Motor neuron (in vitro differentiated cells): ENCODE measurements at regions not wholly inside any gene's neighbourhood (a gene's known extent, or its start where the extent isn't known, plus 50 kb on each side); places are given as distances from the start of the nearest gene placed in this dataset.
"Not testable (repeated sequence)": the region's sequence is repeated elsewhere in the genome, so short reads cannot be mapped to it uniquely, and the experiment has no call there.

Source experiments
- ATAC-seq, 8 experiments: fragments of 200-7000 bp; cut with Tn5 transposase; replicated peaks in 6 of 8; 2 replicates each; pipeline ENCODE4 v1.8.0; 2021; ENCODE audit warnings: mild to moderate bottlenecking in 8 of 8, moderate library complexity in 8 of 8
- H3K27ac ChIP-seq, 2 donors: fragments of 250-450 bp; sonication (Bioruptor Pico); 2 replicates each; pipeline ENCODE4 v1.9.0; 2021; ENCODE audit warnings: antibody characterized with exemption in 2 of 2, mild to moderate bottlenecking in 2 of 2, moderate library complexity in 1 of 2
- H3K4me1 ChIP-seq, 2 donors: fragments of 250-450 bp; sonication (Bioruptor Pico); replicated peaks in 1 of 2; 2 replicates each; pipeline ENCODE4 v1.6.1; 2021; ENCODE audit warnings: antibody characterized with exemption in 2 of 2, mild to moderate bottlenecking in 2 of 2, moderate library complexity in 1 of 2
- H3K4me3 ChIP-seq, 5 donors: fragments of 250-450 bp; sonication (Bioruptor Pico); 2 replicates each; pipeline ENCODE4 v1.9.0; 2021; ENCODE audit warnings: antibody characterized with exemption in 5 of 5, mild to moderate bottlenecking in 5 of 5, moderate library complexity in 4 of 5
- WGBS, 10 experiments: fragments of 450-650 bp; shearing (Covaris generic); methylation state at CpG; one replicate each; pipeline ENCODE4 v1.0.0; 2022; 5-methylcytosine and 5-hydroxymethylcytosine counted together
- in situ Hi-C, 9 experiments: fragments of 400-800 bp; cut with MboI; loops; one replicate each; pipeline ENCODE4 v1.15.0; 2021; ENCODE audit warnings: low sequenced_read_pairs in 9 of 9, low pct_unique_long_range_greater_than_20kb in 2 of 9; ENCODE audit not compliant: unreplicated experiment in 9 of 9

DNA sequence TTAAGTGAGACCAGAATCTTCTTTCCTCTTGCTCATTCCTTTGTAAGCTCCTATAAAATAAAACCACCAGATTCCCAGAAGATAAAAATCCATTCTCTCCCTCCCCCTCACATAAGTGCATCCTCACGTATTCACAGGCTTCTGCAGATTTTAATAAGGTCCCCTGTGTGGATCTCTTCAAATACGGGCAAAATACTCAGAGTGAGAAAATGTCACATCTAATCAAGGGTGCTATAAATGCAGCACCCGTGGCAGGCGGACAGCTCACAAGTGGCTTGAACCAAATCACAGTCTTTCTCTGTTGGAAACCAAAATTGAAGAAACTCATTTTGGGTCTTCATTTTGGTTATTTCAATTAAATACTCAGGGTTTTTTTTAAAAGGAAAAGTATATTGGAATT lies 212.9 kb upstream of the CMC1 start:
- no peak overlapping the region for H3K27ac ChIP-seq
- WGBS, 10 experiments = 0 to 100% (median 89%) methylated on average over 1 to 4 of the region's 4 CpGs; no CpG with 5 or more reads in 1 of the 10 experiments
- in situ Hi-C loops = no loop called here
- no peaks in the 10 kb centered on the region for H3K4me1 ChIP-seq
- no peak overlapping the region for H3K4me3 ChIP-seq
- no peak for ATAC-seq

- ATAC-seq = no peak
- H3K4me1 ChIP-seq = no peaks in the 10 kb centered on the region
- 40 to 100% (median 71%) methylated on average over 1 to 2 of the region's 3 CpGs; no CpG with 5 or more reads in 3 of the 10 experiments for WGBS, 10 experiments
- no peak overlapping the region for H3K4me3 ChIP-seq
- no peak overlapping the region for H3K27ac ChIP-seq
- in situ Hi-C loops = no loop called here
Measured at GRCh38 chr3:28033059-28033784, 208.2 kb upstream of the CMC1 start.

DNA sequence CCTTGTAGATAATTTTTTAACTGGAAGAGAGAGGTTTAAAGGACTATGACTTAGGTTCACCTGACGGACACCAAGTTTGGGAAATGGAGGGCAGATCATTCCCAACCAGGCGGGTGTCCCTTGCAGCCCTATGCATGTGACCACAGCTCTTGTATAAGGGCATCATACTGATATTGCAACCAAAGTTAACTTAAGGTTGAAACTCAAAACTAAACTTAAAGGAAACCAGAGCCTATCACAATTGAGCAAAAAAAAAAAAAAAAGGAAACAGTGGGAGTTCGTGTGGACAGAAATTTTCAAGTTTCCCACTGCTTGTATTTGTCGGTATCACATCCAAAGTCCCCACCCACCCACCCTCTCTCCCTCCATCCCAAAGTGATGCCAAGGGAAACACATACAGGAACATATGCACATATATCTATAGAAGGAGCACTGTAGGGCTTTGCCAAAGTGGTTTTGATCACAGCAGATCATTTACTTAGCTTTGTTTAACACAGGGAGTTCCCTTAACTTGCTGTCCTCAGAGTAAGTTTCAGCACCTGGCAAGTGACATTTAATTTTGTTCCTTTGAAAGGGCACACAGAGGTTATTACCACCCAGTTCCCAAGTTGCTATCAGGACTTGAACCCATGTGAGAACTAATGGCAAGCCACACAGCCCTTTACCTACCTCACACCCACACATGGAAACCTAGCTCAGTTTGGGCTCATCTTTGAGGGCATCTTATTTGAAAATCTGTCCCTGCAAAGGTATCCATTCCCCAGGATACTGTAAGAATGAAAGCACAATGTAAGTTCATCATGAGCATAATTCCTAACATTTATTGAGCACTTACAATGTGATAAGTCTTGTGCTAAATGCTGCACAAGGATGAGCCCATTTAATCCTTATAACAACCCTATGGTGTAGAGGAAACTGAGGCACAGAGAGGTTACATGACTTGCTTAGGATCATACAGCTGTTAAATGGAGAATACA lies 204.5 kb upstream of the CMC1 start:
- Histone ChIP-seq H3K27ac (no peak overlapping the region), H3K4me3 (no peak overlapping the region), H3K4me1 (no peaks in the 10 kb centered on the region)
- ATAC-seq = no peak
- 0 to 100% (median 83%) methylated on average over 1 to 3 of the region's 4 CpGs; no CpG with 5 or more reads in 3 of the 10 experiments for WGBS, 10 experiments
- in situ Hi-C loops = no loop called here

DNA sequence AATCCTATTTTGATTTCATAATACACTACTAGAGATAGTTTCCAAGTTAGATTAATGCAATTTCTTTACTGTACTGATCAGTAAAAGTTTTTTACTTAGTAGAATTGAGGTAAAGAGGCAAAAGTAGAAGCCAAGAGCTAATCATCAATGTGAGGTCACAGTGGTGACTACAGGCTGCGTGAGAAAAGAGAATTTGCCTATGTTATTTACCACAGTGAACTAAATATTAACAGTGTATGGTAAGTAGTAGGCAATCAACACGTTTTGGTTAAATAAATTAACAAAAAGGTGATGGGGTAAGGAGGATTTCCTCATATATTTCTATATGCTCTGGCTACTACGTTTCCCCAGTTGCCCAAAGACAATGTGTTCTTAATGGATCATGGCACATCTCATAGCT lies 202.2 kb upstream of the CMC1 start:
- Histone ChIP-seq H3K4me3 (no peak overlapping the region), H3K4me1 (no peaks in the 10 kb centered on the region), H3K27ac (no peak overlapping the region)
- in situ Hi-C loops = no loop called here
- ATAC-seq = no peak
- 17 to 100% (median 70%) methylated on average over 1 to 3 of the region's 3 CpGs for WGBS, 10 experiments

DNA sequence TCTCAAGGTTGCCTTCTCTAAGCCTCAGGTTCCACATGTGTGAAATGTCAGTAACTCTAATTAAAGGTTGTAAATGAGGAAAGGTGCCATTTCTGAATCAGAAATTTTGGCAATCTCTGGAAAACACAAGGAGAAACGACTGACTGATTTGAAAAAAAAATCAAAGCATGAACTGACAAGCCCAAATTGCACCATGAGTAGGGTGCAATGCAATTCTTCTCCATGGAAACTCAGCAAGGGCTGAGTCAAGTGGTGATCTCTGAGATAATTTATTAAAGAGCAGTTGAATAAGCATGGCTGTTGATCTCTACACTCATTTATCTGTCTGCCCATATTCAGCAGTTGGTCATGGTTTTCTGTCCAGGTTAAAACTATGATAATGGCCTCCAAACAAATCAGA lies 201.6 kb upstream of the CMC1 start:
- in situ Hi-C loops = no loop called here
- 0 to 100% (median 33%) methylated on average over 1 of the region's 1 CpG; no CpG with 5 or more reads in 3 of the 10 experiments for WGBS, 10 experiments
- H3K27ac ChIP-seq = no peak overlapping the region
- no peak for ATAC-seq
- H3K4me1 ChIP-seq = no peaks in the 10 kb centered on the region
- H3K4me3 ChIP-seq = no peak overlapping the region

GRCh38 chr3:28042095-28042635 lies 199.3 kb upstream of the CMC1 start:
- in situ Hi-C loops = no loop called here
- ATAC-seq = no peak
- Histone ChIP-seq H3K4me1 (no peaks in the 10 kb centered on the region), H3K4me3 (no peak overlapping the region), H3K27ac (no peak overlapping the region)
- WGBS, 10 experiments = 40 to 100% (median 89%) methylated on average over 1 to 2 of the region's 2 CpGs; no CpG with 5 or more reads in 1 of the 10 experiments

GRCh38 chr3:28042707-28043106 lies 198.7 kb upstream of the CMC1 start:
- in situ Hi-C loops = no loop called here
- Histone ChIP-seq H3K4me3 (no peak overlapping the region), H3K4me1 (no peaks in the 10 kb centered on the region), H3K27ac (no peak overlapping the region)
- ATAC-seq = peak in 3 of 8 experiments; percentile 25 to 45 (median 30)
- 0 to 100% (median 78%) methylated on average over 1 of the region's 1 CpG; no CpG with 5 or more reads in 3 of the 10 experiments for WGBS, 10 experiments

- no peaks in the 10 kb centered on the region for H3K4me1 ChIP-seq
- no peak overlapping the region for H3K4me3 ChIP-seq
- H3K27ac ChIP-seq = no peak overlapping the region
- in situ Hi-C loops = no loop called here
- ATAC-seq = no peak
- WGBS, 10 experiments = 33 to 100% (median 80%) methylated on average over 1 to 3 of the region's 3 CpGs; no CpG with 5 or more reads in 3 of the 10 experiments
Measured at GRCh38 chr3:28050120-28050519, 191.3 kb upstream of the CMC1 start.

- H3K27ac ChIP-seq = no peak overlapping the region
- H3K4me3 ChIP-seq = no peak overlapping the region
- no peaks in the 10 kb centered on the region for H3K4me1 ChIP-seq
- ATAC-seq = peak in 2 of 8 experiments; percentile 54 to 56
- in situ Hi-C loops = no loop called here
- WGBS, 10 experiments = 0 to 100% (median 29%) methylated on average over 1 to 2 of the region's 2 CpGs; no CpG with 5 or more reads in 3 of the 10 experiments
Measured at GRCh38 chr3:28050885-28051284, 190.5 kb upstream of the CMC1 start.

- H3K4me1 ChIP-seq = peaks cover 0 to 9% of the 10 kb centered on the region in 2 donors
- 0 to 100% (median 69%) methylated on average over 1 of the region's 1 CpG; no CpG with 5 or more reads in 6 of the 10 experiments for WGBS, 10 experiments
- no peak overlapping the region for H3K27ac ChIP-seq
- no peak overlapping the region for H3K4me3 ChIP-seq
- in situ Hi-C loops = no loop called here
- ATAC-seq = peak in 2 of 8 experiments; percentile 89 to 90
Measured at GRCh38 chr3:28053759-28054158, 187.7 kb upstream of the CMC1 start.

- peak overlapping the region in 1 of 5 donors; percentile 9 for H3K4me3 ChIP-seq
- peak in 5 of 8 experiments; percentile 16 to 61 (median 31) for ATAC-seq
- peaks cover 0 to 9% of the 10 kb centered on the region in 2 donors for H3K4me1 ChIP-seq
- in situ Hi-C loops = no loop called here
- WGBS, 10 experiments = 0 to 90% (median 46%) methylated on average over 1 to 2 of the region's 2 CpGs
- H3K27ac ChIP-seq = no peak overlapping the region
Measured at GRCh38 chr3:28056806-28057205, 184.6 kb upstream of the CMC1 start.

GRCh38 chr3:28057539-28057938 lies 183.9 kb upstream of the CMC1 start:
- peaks cover 0 to 9% of the 10 kb centered on the region in 2 donors for H3K4me1 ChIP-seq
- in situ Hi-C loops = no loop called here
- H3K4me3 ChIP-seq = no peak overlapping the region
- peak in 2 of 8 experiments; percentile 41 to 51 for ATAC-seq
- no peak overlapping the region for H3K27ac ChIP-seq
- 29 to 83% (median 58%) methylated on average over 1 to 2 of the region's 2 CpGs; no CpG with 5 or more reads in 2 of the 10 experiments for WGBS, 10 experiments

DNA sequence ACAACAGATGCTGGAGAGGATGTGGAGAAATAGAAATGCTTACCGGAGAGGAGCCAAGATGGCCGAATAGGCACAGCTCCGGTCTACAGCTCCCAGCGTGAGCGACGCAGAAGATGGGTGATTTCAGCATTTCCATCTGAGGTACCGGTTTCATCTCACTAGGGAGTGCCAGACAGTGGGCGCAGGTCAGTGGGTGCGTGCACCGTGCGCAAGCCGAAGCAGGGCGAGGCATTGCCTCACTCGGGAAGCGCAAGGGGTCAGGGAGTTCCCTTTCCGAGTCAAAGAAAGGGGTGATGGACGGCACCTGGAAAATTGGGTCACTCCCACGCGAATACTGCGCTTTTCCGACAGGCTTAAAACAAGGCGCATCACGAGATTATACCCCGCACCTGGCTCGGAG lies 182.2 kb upstream of the CMC1 start:
- WGBS, 10 experiments = 25 to 90% (median 60%) methylated on average over 2 to 7 of the region's 25 CpGs; no CpG with 5 or more reads in 6 of the 10 experiments
- ATAC-seq = peak in 5 of 8 experiments; percentile 30 to 45 (median 37)
- Histone ChIP-seq H3K4me3 (peak overlapping the region; percentile 35 to 77 (median 41)), H3K27ac (peak overlapping the region; percentile 79 to 86)
- H3K4me1 ChIP-seq, in situ Hi-C loops: not testable (repeated sequence)
